ENCODE measurements at regions not wholly inside any gene's neighbourhood (a gene's known extent, or its start where the extent isn't known, plus 50 kb on each side); places are given as distances from the start of the nearest gene placed in this dataset.

- TF ChIP-seq SP1 (CRISPR knock-in tag; conservative IDR thresholded peaks at IDR 0.05), result no peak
- TF ChIP-seq ATF3 (CRISPR knock-in tag; conservative IDR thresholded peaks at IDR 0.05), result no peak
- TF ChIP-seq ZBTB21 (CRISPR knock-in tag; IDR thresholded peaks at IDR 0.05; ENCODE audit: borderline replicate concordance), result no peak
These were observed 592.5 kb upstream of the USP15 start for GRCh38 chr12:61667676-61668075.
